ENCODE measurements at regions not wholly inside any gene's neighbourhood (a gene's known extent, or its start where the extent isn't known, plus 50 kb on each side); places are given as distances from the start of the nearest gene placed in this dataset.

GRCh38 chr2:76678383-76679024 lies 843.7 kb downstream of the LRRTM4 start (continued):
- TF ChIP-seq MAX (IDR thresholded peaks at IDR 0.05; ENCODE audit: low read depth) (no peak), TEAD4 (IDR thresholded peaks at IDR 0.05; ENCODE audit: borderline replicate concordance, insufficient read depth) (no peak), MEF2A (IDR thresholded peaks at IDR 0.05; ENCODE audit: borderline replicate concordance, low read depth) (no peak), FOSL2 (IDR thresholded peaks at IDR 0.05; ENCODE audit: borderline replicate concordance, low read depth) (no peak), YY1 (IDR thresholded peaks at IDR 0.05; ENCODE audit: low read depth) (no peak)
- TF ChIP-seq, protein P1, sequence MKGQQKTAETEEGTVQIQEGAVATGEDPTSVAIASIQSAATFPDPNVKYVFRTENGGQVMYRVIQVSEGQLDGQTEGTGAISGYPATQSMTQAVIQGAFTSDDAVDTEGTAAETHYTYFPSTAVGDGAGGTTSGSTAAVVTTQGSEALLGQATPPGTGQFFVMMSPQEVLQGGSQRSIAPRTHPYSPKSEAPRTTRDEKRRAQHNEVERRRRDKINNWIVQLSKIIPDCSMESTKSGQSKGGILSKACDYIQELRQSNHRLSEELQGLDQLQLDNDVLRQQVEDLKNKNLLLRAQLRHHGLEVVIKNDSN (IDR thresholded peaks at IDR 0.05; ENCODE audit: borderline replicate concordance, low read depth), result no peak

- no peak for DNase-seq
- no peak overlapping the region for H2AFZ ChIP-seq (ENCODE audit: low read depth)
- no peak overlapping the region for H3K9ac ChIP-seq
- no peaks in the 10 kb centered on the region for H3K9me3 ChIP-seq
- no peaks in the 10 kb centered on the region for H3K27me3 ChIP-seq (ENCODE audit: insufficient read depth)
- peak overlapping the region in 1 of 2 experiments; percentile 22; a peak in 1 of 4 replicates for H3K27ac ChIP-seq (ENCODE audit: low read depth in 2 of 2, low read length in 1 of 2)
- H4K20me1 ChIP-seq (ENCODE audit: insufficient read depth), result no peaks in the 10 kb centered on the region
- H3K4me1 ChIP-seq (ENCODE audit: control insufficient read depth in 1 of 2, insufficient read depth in 2 of 2, low read depth in 1 of 2, low read length in 1 of 2), result peaks cover 0 to 6% of the 10 kb centered on the region in 2 experiments; a peak in 2 of 4 replicates
- H3K36me3 ChIP-seq (replicated peaks in 1 of 2; ENCODE audit: control insufficient read depth in 1 of 2, insufficient read depth in 2 of 2, low read length in 1 of 2), result no peaks in the 10 kb centered on the region
- TF ChIP-seq RFX5 (IDR thresholded peaks at IDR 0.05; ENCODE audit: low read length), result no peak
- no peak for TF ChIP-seq POLR2AphosphoS5 (IDR thresholded peaks at IDR 0.05; ENCODE audit: low read depth, low read length)
- CTCF ChIA-PET, result no interaction called here
- H3K79me2 ChIP-seq (ENCODE audit: insufficient read depth), result no peaks in the 10 kb centered on the region
- H3F3A ChIP-seq (replicated peaks; ENCODE audit: insufficient read depth), result no peaks in the 10 kb centered on the region
- H3K4me2 ChIP-seq, result no peak overlapping the region
- no peaks in the 10 kb centered on the region for H3K9me2 ChIP-seq
- H3K4me3 ChIP-seq (ENCODE audit: low read depth in 2 of 2, low read length in 1 of 2), result no peak overlapping the region
- POLR2A ChIA-PET, result no interaction called here
Measured at GRCh38 chr2:76675212-76675611, 847.0 kb downstream of the LRRTM4 start.

DNA sequence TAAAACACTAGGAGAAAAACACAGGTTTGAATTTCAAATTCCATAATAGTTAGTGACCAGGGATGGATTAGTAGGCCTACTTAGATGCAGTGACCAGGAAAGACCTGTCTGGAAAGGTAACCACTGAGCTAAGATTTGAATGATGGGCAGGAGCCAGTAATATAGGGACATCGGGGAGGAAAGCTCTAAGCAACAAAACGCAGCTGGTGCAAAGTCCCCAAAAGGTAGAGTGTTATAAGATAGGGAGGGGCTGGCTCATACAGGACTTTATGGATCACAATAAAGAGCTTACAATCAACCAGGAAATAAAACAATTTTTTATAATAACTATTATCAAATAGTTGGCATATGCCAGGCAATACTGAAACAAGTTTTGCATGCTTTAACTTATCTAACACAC lies 849.4 kb downstream of the LRRTM4 start:
- H3K36me3 ChIP-seq (replicated peaks in 1 of 2; ENCODE audit: control insufficient read depth in 1 of 2, insufficient read depth in 2 of 2, low read length in 1 of 2), result no peaks in the 10 kb centered on the region
- no peak overlapping the region for H3K9ac ChIP-seq
- H3K4me2 ChIP-seq, result no peak overlapping the region
- H3K27me3 ChIP-seq (ENCODE audit: insufficient read depth), result no peaks in the 10 kb centered on the region
- H3K27ac ChIP-seq (ENCODE audit: low read depth in 2 of 2, low read length in 1 of 2), result peak overlapping the region in 1 of 2 experiments; percentile 100; a peak in 1 of 4 replicates
- H3K4me1 ChIP-seq (ENCODE audit: control insufficient read depth in 1 of 2, insufficient read depth in 2 of 2, low read depth in 1 of 2, low read length in 1 of 2), result peaks cover 0 to 18% of the 10 kb centered on the region in 2 experiments; a peak in 2 of 4 replicates
- no peak overlapping the region for H3K4me3 ChIP-seq (ENCODE audit: low read depth in 2 of 2, low read length in 1 of 2)
- TF ChIP-seq RAD21 (IDR thresholded peaks at IDR 0.05; ENCODE audit: low read length) (no peak), FOXM1 (IDR thresholded peaks at IDR 0.05; ENCODE audit: low read depth) (no peak), JUND (IDR thresholded peaks at IDR 0.05) (no peak), POLR2AphosphoS5 (IDR thresholded peaks at IDR 0.05; ENCODE audit: low read depth, low read length) (no peak), SIN3A (IDR thresholded peaks at IDR 0.05; ENCODE audit: borderline replicate concordance, low read depth, low read length) (no peak), CTCF (IDR thresholded peaks at IDR 0.05) (no peak), SMC3 (IDR thresholded peaks at IDR 0.05; ENCODE audit: low read depth, low read length) (no peak), ELF1 (IDR thresholded peaks at IDR 0.05) (no peak), EP300 (IDR thresholded peaks at IDR 0.05; ENCODE audit: borderline replicate concordance in 1 of 2, low read depth in 1 of 2, low read length in 1 of 2) (no peak), MEF2A (IDR thresholded peaks at IDR 0.05; ENCODE audit: borderline replicate concordance, low read depth) (no peak), PBX3 (IDR thresholded peaks at IDR 0.05) (no peak), TEAD4 (IDR thresholded peaks at IDR 0.05; ENCODE audit: borderline replicate concordance, insufficient read depth) (no peak), RXRA (IDR thresholded peaks at IDR 0.05; ENCODE audit: borderline replicate concordance, low read depth) (no peak)
- H3K9me2 ChIP-seq, result no peaks in the 10 kb centered on the region
- H2AFZ ChIP-seq (ENCODE audit: low read depth), result no peak overlapping the region
- no peaks in the 10 kb centered on the region for H3F3A ChIP-seq (replicated peaks; ENCODE audit: insufficient read depth)
- DNase-seq, result no peak
- WGBS (ENCODE audit: low lambda C conversion rate), result 43% methylated on average over 2 of the region's 2 CpGs
- no peaks in the 10 kb centered on the region for H4K20me1 ChIP-seq (ENCODE audit: insufficient read depth)
- H3K9me3 ChIP-seq, result no peaks in the 10 kb centered on the region
- no peaks in the 10 kb centered on the region for H3K79me2 ChIP-seq (ENCODE audit: insufficient read depth)
- POLR2A ChIA-PET, result no interaction called here
- CTCF ChIA-PET, result interaction anchor here (1.0 kb wide), 1 partner anchor 19 kb away, joined by 3 read pairs; no protein-coding TSS in a partner anchor
